Neural progenitor cell (in vitro differentiated cells): ENCODE measurements at regions not wholly inside any gene's neighbourhood (a gene's known extent, or its start where the extent isn't known, plus 50 kb on each side); places are given as distances from the start of the nearest gene placed in this dataset.
A peak's percentile ranks its signal among the peaks of the same experiment; 100 is the strongest.

Experiments
- DNase-seq: peaks from one replicate; pipeline ENCODE4 v3.0.0-alpha.2; 2016; ENCODE audit warnings: low spot score
- H2AFZ ChIP-seq: fragments of 200-600 bp; sonication (generic); replicated peaks from 2 replicates; pipeline ENCODE4 v1.6.1; 2016; ENCODE audit warnings: antibody characterized with exemption
- H3F3A ChIP-seq: fragments of 200-600 bp; sonication (generic); 2 replicates; pipeline ENCODE4 v1.6.1; 2016; ENCODE audit warnings: antibody characterized with exemption, low read depth
- H3K27ac ChIP-seq: fragments of 200-600 bp; sonication (generic); 2 replicates; pipeline ENCODE4 v1.5.1; 2016; ENCODE audit warnings: mild to moderate bottlenecking
- H3K27me3 ChIP-seq: fragments of 200-600 bp; sonication (generic); 2 replicates; pipeline ENCODE4 v1.6.1; 2016; ENCODE audit warnings: mild to moderate bottlenecking, moderate library complexity
- H3K36me3 ChIP-seq: fragments of 200-600 bp; sonication (generic); 2 replicates; pipeline ENCODE4 v1.5.1; 2016
- H3K4me1 ChIP-seq: fragments of 200-600 bp; sonication (generic); 2 replicates; pipeline ENCODE4 v1.6.1; 2016; ENCODE audit warnings: mixed run types
- H3K4me2 ChIP-seq: fragments of 200-600 bp; sonication (generic); 2 replicates; pipeline ENCODE4 v1.6.1; 2016
- H3K4me3 ChIP-seq: fragments of 200-600 bp; sonication (generic); 2 replicates; pipeline ENCODE4 v1.5.1; 2016
- H3K79me2 ChIP-seq: fragments of 200-600 bp; sonication (generic); 2 replicates; pipeline ENCODE4 v1.6.1; 2016; ENCODE audit warnings: low read depth
- H3K9ac ChIP-seq: fragments of 200-600 bp; sonication (generic); 2 replicates; pipeline ENCODE4 v1.6.1; 2016
- H3K9me3 ChIP-seq: fragments of 200-600 bp; sonication (generic); 2 replicates; pipeline ENCODE4 v1.5.1; 2016; ENCODE audit warnings: low read depth
- H4K20me1 ChIP-seq: fragments of 200-600 bp; sonication (generic); 2 replicates; pipeline ENCODE4 v1.6.1; 2016; ENCODE audit warnings: low read depth
- H3K27ac Mint-ChIP-seq: 3 replicates; pipeline ENCODE4 v1.8.0; 2021; ENCODE audit warnings: mixed read lengths
- H3K27me3 Mint-ChIP-seq: 2 replicates; pipeline ENCODE4 v1.8.0; 2022; ENCODE audit warnings: low read depth, mild to moderate bottlenecking, inconsistent platforms, moderate library complexity, mixed read lengths; ENCODE audit not compliant: insufficient read depth
- H3K36me3 Mint-ChIP-seq: 3 replicates; pipeline ENCODE4 v1.8.0; 2021; ENCODE audit warnings: mixed read lengths
- H3K4me1 Mint-ChIP-seq: 3 replicates; pipeline ENCODE4 v1.8.0; 2021; ENCODE audit warnings: mixed read lengths
- H3K4me3 Mint-ChIP-seq: 3 replicates; pipeline ENCODE4 v1.8.0; 2021; ENCODE audit warnings: mild to moderate bottlenecking, moderate library complexity, mixed read lengths
- H3K9me3 Mint-ChIP-seq: 3 replicates; pipeline ENCODE4 v1.8.0; 2020; ENCODE audit warnings: mixed read lengths
- CTCF ChIP-seq: fragments of 200-600 bp; sonication (generic); IDR thresholded peaks from 2 replicates; pipeline ENCODE4 v1.5.1; 2017; ENCODE audit warnings: antibody characterized with exemption, mild to moderate bottlenecking
- EZH2 ChIP-seq: fragments of 200-600 bp; sonication (generic); IDR thresholded peaks from 2 replicates; pipeline ENCODE4 v1.6.1; 2017; ENCODE audit warnings: antibody characterized with exemption, mild to moderate bottlenecking, moderate library complexity
- EZH2phosphoT487 ChIP-seq: fragments of 200-600 bp; sonication (generic); IDR thresholded peaks from 2 replicates; pipeline ENCODE4 v1.6.1; 2017; ENCODE audit warnings: antibody characterized with exemption

- Histone ChIP-seq H3K27ac (no peak overlapping the region), H4K20me1 (no peaks in the 10 kb centered on the region), H3K79me2 (no peaks in the 10 kb centered on the region), H2AFZ (no peak overlapping the region), H3K4me2 (peak overlapping the region; percentile 48), H3F3A (peaks cover 37% of the 10 kb centered on the region), H3K9ac (no peak overlapping the region), H3K9me3 (no peaks in the 10 kb centered on the region), H3K4me1 (peaks cover 59% of the 10 kb centered on the region), H3K36me3 (no peaks in the 10 kb centered on the region), H3K4me3 (no peak overlapping the region), H3K27me3 (no peaks in the 10 kb centered on the region)
- no peaks in the 10 kb centered on the region for H3K36me3 Mint-ChIP-seq
- peaks cover 2% of the 10 kb centered on the region for H3K27me3 Mint-ChIP-seq
- DNase-seq, result no peak
- TF ChIP-seq EZH2phosphoT487 (no peak), EZH2 (no peak), CTCF (no peak)
- H3K4me1 Mint-ChIP-seq, result peaks cover 65% of the 10 kb centered on the region
- peak overlapping the region; percentile 79 for H3K27ac Mint-ChIP-seq
- H3K4me3 Mint-ChIP-seq, result peak overlapping the region; percentile 5
- peaks cover 2% of the 10 kb centered on the region for H3K9me3 Mint-ChIP-seq
Observed at GRCh38 chr1:243927381-243927780, 77.3 kb upstream of the AKT3 start.

- no peak overlapping the region for H3K4me3 ChIP-seq
- no peak overlapping the region for H3K27ac ChIP-seq
- peaks cover 65% of the 10 kb centered on the region for H3K4me1 Mint-ChIP-seq
- peak overlapping the region; percentile 50 for H3K4me3 Mint-ChIP-seq
- H3K27me3 ChIP-seq, result no peaks in the 10 kb centered on the region
- peak overlapping the region; percentile 79 for H3K27ac Mint-ChIP-seq
- no peaks in the 10 kb centered on the region for H3K36me3 ChIP-seq
- TF ChIP-seq EZH2phosphoT487, result no peak
- no peak for TF ChIP-seq CTCF
- no peak for TF ChIP-seq EZH2
- peaks cover 59% of the 10 kb centered on the region for H3K4me1 ChIP-seq
- H3K4me2 ChIP-seq, result peak overlapping the region; percentile 48
- peaks cover 2% of the 10 kb centered on the region for H3K27me3 Mint-ChIP-seq
- H3K9me3 Mint-ChIP-seq, result peaks cover 2% of the 10 kb centered on the region
- H3F3A ChIP-seq, result peaks cover 34% of the 10 kb centered on the region
- H4K20me1 ChIP-seq, result no peaks in the 10 kb centered on the region
- no peak overlapping the region for H3K9ac ChIP-seq
- DNase-seq, result peak; percentile 36
- no peak overlapping the region for H2AFZ ChIP-seq
- H3K79me2 ChIP-seq, result no peaks in the 10 kb centered on the region
- H3K36me3 Mint-ChIP-seq, result no peaks in the 10 kb centered on the region
- no peaks in the 10 kb centered on the region for H3K9me3 ChIP-seq
Observed at GRCh38 chr1:243926803-243927245, 76.8 kb upstream of the AKT3 start.

GRCh38 chr1:243926299-243926698 lies 76.3 kb upstream of the AKT3 start:
- Histone ChIP-seq H3K9me3 (no peaks in the 10 kb centered on the region), H3K27ac (no peak overlapping the region), H2AFZ (no peak overlapping the region), H3K4me1 (peaks cover 56% of the 10 kb centered on the region), H3K9ac (no peak overlapping the region), H3K27me3 (no peaks in the 10 kb centered on the region), H3F3A (peaks cover 29% of the 10 kb centered on the region), H3K4me3 (no peak overlapping the region), H3K4me2 (peak overlapping the region; percentile 48), H4K20me1 (no peaks in the 10 kb centered on the region), H3K79me2 (no peaks in the 10 kb centered on the region), H3K36me3 (no peaks in the 10 kb centered on the region)
- Mint-ChIP-seq H3K9me3 (peaks cover 2% of the 10 kb centered on the region), H3K27ac (peak overlapping the region; percentile 51), H3K27me3 (peaks cover 2% of the 10 kb centered on the region), H3K4me1 (peaks cover 66% of the 10 kb centered on the region), H3K36me3 (no peaks in the 10 kb centered on the region), H3K4me3 (peak overlapping the region; percentile 6)
- no peak for DNase-seq
- TF ChIP-seq EZH2 (no peak), CTCF (no peak), EZH2phosphoT487 (no peak)
